ENCODE measurements at regions not wholly inside any gene's neighbourhood (a gene's known extent, or its start where the extent isn't known, plus 50 kb on each side); places are given as distances from the start of the nearest gene placed in this dataset.

GRCh38 chr17:14461227-14461548, 160.3 kb downstream of the HS3ST3B1 start:
- TF ChIP-seq, protein P1, sequence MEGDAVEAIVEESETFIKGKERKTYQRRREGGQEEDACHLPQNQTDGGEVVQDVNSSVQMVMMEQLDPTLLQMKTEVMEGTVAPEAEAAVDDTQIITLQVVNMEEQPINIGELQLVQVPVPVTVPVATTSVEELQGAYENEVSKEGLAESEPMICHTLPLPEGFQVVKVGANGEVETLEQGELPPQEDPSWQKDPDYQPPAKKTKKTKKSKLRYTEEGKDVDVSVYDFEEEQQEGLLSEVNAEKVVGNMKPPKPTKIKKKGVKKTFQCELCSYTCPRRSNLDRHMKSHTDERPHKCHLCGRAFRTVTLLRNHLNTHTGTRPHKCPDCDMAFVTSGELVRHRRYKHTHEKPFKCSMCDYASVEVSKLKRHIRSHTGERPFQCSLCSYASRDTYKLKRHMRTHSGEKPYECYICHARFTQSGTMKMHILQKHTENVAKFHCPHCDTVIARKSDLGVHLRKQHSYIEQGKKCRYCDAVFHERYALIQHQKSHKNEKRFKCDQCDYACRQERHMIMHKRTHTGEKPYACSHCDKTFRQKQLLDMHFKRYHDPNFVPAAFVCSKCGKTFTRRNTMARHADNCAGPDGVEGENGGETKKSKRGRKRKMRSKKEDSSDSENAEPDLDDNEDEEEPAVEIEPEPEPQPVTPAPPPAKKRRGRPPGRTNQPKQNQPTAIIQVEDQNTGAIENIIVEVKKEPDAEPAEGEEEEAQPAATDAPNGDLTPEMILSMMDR (IDR thresholded peaks at IDR 0.05), result no peak
- no peak for TF ChIP-seq POLR2A (IDR thresholded peaks at IDR 0.05)

Measured in uterus (tissue), 2 donors.